NCI-H510A treated with DMSO at 0.1 percent for 48 hours (cell line): ENCODE measurements at regions not wholly inside any gene's neighbourhood (a gene's known extent, or its start where the extent isn't known, plus 50 kb on each side); places are given as distances from the start of the nearest gene placed in this dataset.

Experiments
- DNase-seq: peaks from one replicate; lab custom pipeline; 2025; lab: John Stamatoyannopoulos, UW

- no peak for DNase-seq
These were observed 964.9 kb upstream of the ACVR2A start for GRCh38 chr2:146879882-146880281.

- no peak for DNase-seq
These were observed 970.6 kb upstream of the ACVR2A start for GRCh38 chr2:146874260-146874658.

GRCh38 chr2:146873646-146874259, 971.1 kb upstream of the ACVR2A start:
- DNase-seq = no peak

- no peak for DNase-seq
These were observed 971.8 kb upstream of the ACVR2A start for GRCh38 chr2:146873056-146873455.

- no peak for DNase-seq
These were observed 974.1 kb upstream of the ACVR2A start for GRCh38 chr2:146870691-146871090.

- no peak for DNase-seq
These were observed 975.5 kb upstream of the ACVR2A start for GRCh38 chr2:146869328-146869727.

GRCh38 chr2:146868051-146868450, 976.8 kb upstream of the ACVR2A start:
- no peak for DNase-seq

- no peak for DNase-seq
These were observed 977.3 kb upstream of the ACVR2A start for GRCh38 chr2:146867477-146867986.

GRCh38 chr2:146853741-146854444, 990.9 kb upstream of the ACVR2A start:
- DNase-seq = no peak

GRCh38 chr2:146852661-146853060, 992.2 kb upstream of the ACVR2A start:
- no peak for DNase-seq

GRCh38 chr2:146850746-146851145, 994.1 kb upstream of the ACVR2A start:
- peak; percentile 32 for DNase-seq

- no peak for DNase-seq
These were observed 997.0 kb upstream of the ACVR2A start for GRCh38 chr2:146847846-146848245.

GRCh38 chr2:146844226-146844990, 1000.4 kb upstream of the ACVR2A start:
- no peak for DNase-seq

- DNase-seq = peak; percentile 5
These were observed 1007.0 kb upstream of the ACVR2A start for GRCh38 chr2:146837857-146838256.

GRCh38 chr2:146826388-146826787, 1018.4 kb upstream of the ACVR2A start:
- no peak for DNase-seq

GRCh38 chr2:146821836-146822316, 1023.0 kb upstream of the ACVR2A start:
- DNase-seq = no peak

- DNase-seq = no peak
These were observed 1024.2 kb upstream of the ACVR2A start for GRCh38 chr2:146820672-146821071.

- DNase-seq = no peak
These were observed 1026.7 kb upstream of the ACVR2A start for GRCh38 chr2:146818122-146818521.

- DNase-seq = no peak
These were observed 1027.2 kb upstream of the ACVR2A start for GRCh38 chr2:146817613-146818012.

- DNase-seq = no peak
These were observed 1029.9 kb upstream of the ACVR2A start for GRCh38 chr2:146814971-146815370.

- DNase-seq = no peak
These were observed 1037.2 kb upstream of the ACVR2A start for GRCh38 chr2:146807568-146808168.

GRCh38 chr2:146806364-146807005, 1038.3 kb upstream of the ACVR2A start:
- DNase-seq = no peak
